WTC11 (cell line): ENCODE measurements at regions not wholly inside any gene's neighbourhood (a gene's known extent, or its start where the extent isn't known, plus 50 kb on each side); places are given as distances from the start of the nearest gene placed in this dataset.

Source experiments
- ATAC-seq: fragments of 200-7000 bp; cut with Tn5 transposase; 2 replicates; pipeline ENCODE4 v1.10.0; 2021; ENCODE audit warnings: mild to moderate bottlenecking, moderate library complexity
- CTCF ChIA-PET: fragments of 300-600 bp; sonication (Branson Sonifier 250); formaldehyde crosslinking; loops from one replicate; lab custom pipeline; 2021; ENCODE audit warnings: antibody characterized with exemption; lab: Charles Lee
- POLR2A ChIA-PET: fragments of 350-600 bp; sonication (Branson Sonifier 250); formaldehyde crosslinking; loops from one replicate; lab custom pipeline; 2021; ENCODE audit warnings: antibody characterized with exemption; lab: Charles Lee
- DNase-seq: peaks from one replicate; pipeline ENCODE4 v3.0.0; 2021; ENCODE audit warnings: low spot score
- H3K27ac Mint-ChIP-seq: 2 replicates; pipeline ENCODE4 v1.8.0; 2021; ENCODE audit warnings: mixed read lengths
- H3K27me3 Mint-ChIP-seq: 2 replicates; pipeline ENCODE4 v1.8.0; 2021; ENCODE audit warnings: low read depth, mild to moderate bottlenecking, moderate library complexity, mixed read lengths
- H3K36me3 Mint-ChIP-seq: 2 replicates; pipeline ENCODE4 v1.8.0; 2021; ENCODE audit warnings: mixed read lengths
- H3K4me1 Mint-ChIP-seq: 2 replicates; pipeline ENCODE4 v1.8.0; 2022; ENCODE audit warnings: mixed read lengths
- H3K4me3 Mint-ChIP-seq: 2 replicates; pipeline ENCODE4 v1.8.0; 2021; ENCODE audit warnings: mild to moderate bottlenecking, moderate library complexity, mixed read lengths
- H3K9me3 Mint-ChIP-seq: 2 replicates; pipeline ENCODE4 v1.8.0; 2021; ENCODE audit warnings: mixed read lengths
- ATF2 ChIP-seq: sonication (generic); formaldehyde crosslinking; IDR thresholded peaks from 2 replicates; pipeline ENCODE4 v1.8.1; 2022; ENCODE audit warnings: low read depth, missing genetic modification reagents, borderline replicate concordance
- EMX1 ChIP-seq: fragments of 250-450 bp; sonication (Bioruptor Pico); IDR thresholded peaks from 2 replicates; pipeline ENCODE4 v1.8.0; 2021; ENCODE audit warnings: mild to moderate bottlenecking
- ESRRA ChIP-seq: sonication (generic); formaldehyde crosslinking; IDR thresholded peaks from 2 replicates; pipeline ENCODE4 v1.8.1; 2022; ENCODE audit warnings: mild to moderate bottlenecking, missing genetic modification reagents, borderline replicate concordance
- JUN ChIP-seq: sonication (generic); formaldehyde crosslinking; IDR thresholded peaks from 2 replicates; pipeline ENCODE4 v1.8.0; 2023; ENCODE audit warnings: mild to moderate bottlenecking, missing genetic modification reagents
- NFE2L1 ChIP-seq: sonication (generic); formaldehyde crosslinking; IDR thresholded peaks from 2 replicates; pipeline ENCODE4 v1.8.1; 2023; ENCODE audit warnings: missing genetic modification reagents
- NR1H2 ChIP-seq: sonication (generic); formaldehyde crosslinking; IDR thresholded peaks from 2 replicates; pipeline ENCODE4 v1.9.0; 2021; ENCODE audit warnings: mild to moderate bottlenecking, moderate library complexity, missing genetic modification reagents
- RORB ChIP-seq: fragments of 250-450 bp; sonication (Bioruptor Pico); IDR thresholded peaks from 2 replicates; pipeline ENCODE4 v1.9.0; 2021; ENCODE audit warnings: mild to moderate bottlenecking
- TEAD1 ChIP-seq: sonication (generic); formaldehyde crosslinking; IDR thresholded peaks from 2 replicates; pipeline ENCODE4 v1.8.0; 2022; ENCODE audit warnings: mild to moderate bottlenecking, missing genetic modification reagents
- TP53 ChIP-seq: sonication (generic); formaldehyde crosslinking; IDR thresholded peaks from 2 replicates; pipeline ENCODE4 v1.8.1; 2023; ENCODE audit warnings: mild to moderate bottlenecking, missing genetic modification reagents
- ZNF138 ChIP-seq: sonication (generic); formaldehyde crosslinking; conservative IDR thresholded peaks from 2 replicates; pipeline ENCODE4 v1.8.1; 2022; ENCODE audit warnings: mild to moderate bottlenecking, moderate library complexity, missing genetic modification reagents
- ZNF263 ChIP-seq: sonication (generic); formaldehyde crosslinking; IDR thresholded peaks from 2 replicates; pipeline ENCODE4 v1.8.1; 2022; ENCODE audit warnings: low read depth, mild to moderate bottlenecking, moderate library complexity, missing genetic modification reagents
- ZNF423 ChIP-seq: fragments of 250-450 bp; sonication (Bioruptor Pico); IDR thresholded peaks from 2 replicates; pipeline ENCODE4 v2.1.2; 2022; ENCODE audit warnings: mild to moderate bottlenecking, moderate library complexity
- ZNF512 ChIP-seq: sonication (generic); formaldehyde crosslinking; IDR thresholded peaks from 2 replicates; pipeline ENCODE4 v1.8.1; 2022; ENCODE audit warnings: missing genetic modification reagents, borderline replicate concordance
- ZNF532 ChIP-seq: fragments of 250-450 bp; sonication (Bioruptor Pico); IDR thresholded peaks from 2 replicates; pipeline ENCODE4 v1.9.0; 2021; ENCODE audit warnings: mild to moderate bottlenecking, borderline replicate concordance
- ZNF671 ChIP-seq: fragments of 250-450 bp; sonication (Bioruptor Pico); IDR thresholded peaks from 2 replicates; pipeline ENCODE4 v1.8.0; 2021; ENCODE audit warnings: mild to moderate bottlenecking
- TF ChIP-seq, protein P1 (sequence below): sonication (generic); formaldehyde crosslinking; IDR thresholded peaks from 2 replicates; pipeline ENCODE4 v1.8.0; 2022; ENCODE audit warnings: mild to moderate bottlenecking, missing genetic modification reagents
- TF ChIP-seq, protein P2 (sequence below): sonication (generic); formaldehyde crosslinking; IDR thresholded peaks from 2 replicates; pipeline ENCODE4 v1.8.1; 2022; ENCODE audit warnings: mild to moderate bottlenecking, moderate library complexity, missing genetic modification reagents

- TF ChIP-seq ZNF263 (CRISPR knock-in tag) (no peak), ZNF671 (no peak), NFE2L1 (no peak), RORB (no peak), TP53 (CRISPR knock-in tag) (no peak), ZNF423 (CRISPR knock-in tag) (no peak), EMX1 (CRISPR knock-in tag) (no peak), TEAD1 (no peak), NR1H2 (CRISPR knock-in tag) (no peak), ATF2 (CRISPR knock-in tag) (no peak), ZNF532 (CRISPR knock-in tag) (no peak), JUN (CRISPR knock-in tag) (no peak), ZNF512 (CRISPR knock-in tag) (no peak), ZNF138 (CRISPR knock-in tag) (no peak), ESRRA (no peak)
- TF ChIP-seq, protein P1, sequence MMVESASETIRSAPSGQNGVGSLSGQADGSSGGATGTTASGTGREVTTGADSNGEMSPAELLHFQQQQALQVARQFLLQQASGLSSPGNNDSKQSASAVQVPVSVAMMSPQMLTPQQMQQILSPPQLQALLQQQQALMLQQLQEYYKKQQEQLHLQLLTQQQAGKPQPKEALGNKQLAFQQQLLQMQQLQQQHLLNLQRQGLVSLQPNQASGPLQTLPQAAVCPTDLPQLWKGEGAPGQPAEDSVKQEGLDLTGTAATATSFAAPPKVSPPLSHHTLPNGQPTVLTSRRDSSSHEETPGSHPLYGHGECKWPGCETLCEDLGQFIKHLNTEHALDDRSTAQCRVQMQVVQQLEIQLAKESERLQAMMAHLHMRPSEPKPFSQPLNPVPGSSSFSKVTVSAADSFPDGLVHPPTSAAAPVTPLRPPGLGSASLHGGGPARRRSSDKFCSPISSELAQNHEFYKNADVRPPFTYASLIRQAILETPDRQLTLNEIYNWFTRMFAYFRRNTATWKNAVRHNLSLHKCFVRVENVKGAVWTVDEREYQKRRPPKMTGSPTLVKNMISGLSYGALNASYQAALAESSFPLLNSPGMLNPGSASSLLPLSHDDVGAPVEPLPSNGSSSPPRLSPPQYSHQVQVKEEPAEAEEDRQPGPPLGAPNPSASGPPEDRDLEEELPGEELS (CRISPR knock-in tag) = no peak
- TF ChIP-seq, protein P2, sequence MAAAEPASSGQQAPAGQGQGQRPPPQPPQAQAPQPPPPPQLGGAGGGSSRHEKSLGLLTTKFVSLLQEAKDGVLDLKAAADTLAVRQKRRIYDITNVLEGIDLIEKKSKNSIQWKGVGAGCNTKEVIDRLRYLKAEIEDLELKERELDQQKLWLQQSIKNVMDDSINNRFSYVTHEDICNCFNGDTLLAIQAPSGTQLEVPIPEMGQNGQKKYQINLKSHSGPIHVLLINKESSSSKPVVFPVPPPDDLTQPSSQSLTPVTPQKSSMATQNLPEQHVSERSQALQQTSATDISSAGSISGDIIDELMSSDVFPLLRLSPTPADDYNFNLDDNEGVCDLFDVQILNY (CRISPR knock-in tag) = no peak
- peak; percentile 29 for DNase-seq
- Mint-ChIP-seq H3K27me3 (peaks cover 6% of the 10 kb centered on the region; the same call in 1 of the 2 replicates), H3K9me3 (no peaks in the 10 kb centered on the region), H3K27ac (peak overlapping the region; percentile 75), H3K36me3 (no peaks in the 10 kb centered on the region), H3K4me3 (peak overlapping the region; percentile 76), H3K4me1 (peaks cover 95% of the 10 kb centered on the region)
- ATAC-seq = peak; percentile 4
- ChIA-PET CTCF (interaction anchor here (0.6 to 2.4 kb wide), 9 partner anchors 11 to 1429 kb away, joined by 3 to 10 read pairs (median 4); no protein-coding TSS in a partner anchor), POLR2A (interaction anchor here (0.6 to 1.0 kb wide), 3 partner anchors 109 to 1571 kb away, joined by 3 to 4 read pairs (median 4); partner anchors contain the start of gene C10orf143)
These were observed 414.0 kb upstream of the MKI67 start for GRCh38 chr10:128540128-128540762.
